ENCODE measurements at regions not wholly inside any gene's neighbourhood (a gene's known extent, or its start where the extent isn't known, plus 50 kb on each side); places are given as distances from the start of the nearest gene placed in this dataset.

GRCh38 chr12:59234391-59234790 lies 314.1 kb upstream of the LRIG3 start:
- no peaks in the 10 kb centered on the region for H3K36me3 ChIP-seq (ENCODE audit: insufficient read depth, low read length)

GRCh38 chr12:59230334-59230733 lies 310.0 kb upstream of the LRIG3 start:
- H3K79me2 ChIP-seq (ENCODE audit: insufficient read depth, low read length), result no peaks in the 10 kb centered on the region
- no peaks in the 10 kb centered on the region for H3K9me2 ChIP-seq (replicated peaks; ENCODE audit: low read depth, low read length)
- no peak overlapping the region for H3K9ac ChIP-seq (ENCODE audit: low read depth, low read length, poor library complexity, severe bottlenecking)
- no peaks in the 10 kb centered on the region for H3K36me3 ChIP-seq (ENCODE audit: insufficient read depth, low read length)
- H3K9me3 ChIP-seq (ENCODE audit: insufficient read depth, low read depth, low read length), result no peaks in the 10 kb centered on the region
- H3F3A ChIP-seq (ENCODE audit: low read depth), result no peaks in the 10 kb centered on the region
- TF ChIP-seq, protein P1, sequence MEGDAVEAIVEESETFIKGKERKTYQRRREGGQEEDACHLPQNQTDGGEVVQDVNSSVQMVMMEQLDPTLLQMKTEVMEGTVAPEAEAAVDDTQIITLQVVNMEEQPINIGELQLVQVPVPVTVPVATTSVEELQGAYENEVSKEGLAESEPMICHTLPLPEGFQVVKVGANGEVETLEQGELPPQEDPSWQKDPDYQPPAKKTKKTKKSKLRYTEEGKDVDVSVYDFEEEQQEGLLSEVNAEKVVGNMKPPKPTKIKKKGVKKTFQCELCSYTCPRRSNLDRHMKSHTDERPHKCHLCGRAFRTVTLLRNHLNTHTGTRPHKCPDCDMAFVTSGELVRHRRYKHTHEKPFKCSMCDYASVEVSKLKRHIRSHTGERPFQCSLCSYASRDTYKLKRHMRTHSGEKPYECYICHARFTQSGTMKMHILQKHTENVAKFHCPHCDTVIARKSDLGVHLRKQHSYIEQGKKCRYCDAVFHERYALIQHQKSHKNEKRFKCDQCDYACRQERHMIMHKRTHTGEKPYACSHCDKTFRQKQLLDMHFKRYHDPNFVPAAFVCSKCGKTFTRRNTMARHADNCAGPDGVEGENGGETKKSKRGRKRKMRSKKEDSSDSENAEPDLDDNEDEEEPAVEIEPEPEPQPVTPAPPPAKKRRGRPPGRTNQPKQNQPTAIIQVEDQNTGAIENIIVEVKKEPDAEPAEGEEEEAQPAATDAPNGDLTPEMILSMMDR (conservative IDR thresholded peaks at IDR 0.05; ENCODE audit: low read length), result no peak
- TF ChIP-seq EZH2phosphoT487 (IDR thresholded peaks at IDR 0.05; ENCODE audit: borderline replicate concordance), result no peak
- H2AFZ ChIP-seq (ENCODE audit: low read length), result no peak overlapping the region
- H3K27me3 ChIP-seq (ENCODE audit: insufficient read depth, low read length, poor library complexity, severe bottlenecking), result no peaks in the 10 kb centered on the region
- no peaks in the 10 kb centered on the region for H4K20me1 ChIP-seq (ENCODE audit: insufficient read depth, low read length, poor library complexity, severe bottlenecking)
- no peaks in the 10 kb centered on the region for H3K4me1 ChIP-seq (ENCODE audit: insufficient read depth, low read length, poor library complexity, severe bottlenecking)
- no peak overlapping the region for H3K4me3 ChIP-seq (ENCODE audit: low read length, poor library complexity, severe bottlenecking)
- no peak overlapping the region for H3K4me2 ChIP-seq (ENCODE audit: low read depth, low read length, poor library complexity, severe bottlenecking)

More at GRCh38 chr12:59234391-59234790, 314.1 kb upstream of the LRIG3 start:
- no peak overlapping the region for H2AFZ ChIP-seq (ENCODE audit: low read length)
- H3K4me2 ChIP-seq (ENCODE audit: low read depth, low read length, poor library complexity, severe bottlenecking), result no peak overlapping the region
- no peaks in the 10 kb centered on the region for H4K20me1 ChIP-seq (ENCODE audit: insufficient read depth, low read length, poor library complexity, severe bottlenecking)
- no peak overlapping the region for H3K9ac ChIP-seq (ENCODE audit: low read depth, low read length, poor library complexity, severe bottlenecking)
- no peaks in the 10 kb centered on the region for H3F3A ChIP-seq (ENCODE audit: low read depth)
- no peaks in the 10 kb centered on the region for H3K27me3 ChIP-seq (ENCODE audit: insufficient read depth, low read length, poor library complexity, severe bottlenecking)
- H3K4me1 ChIP-seq (ENCODE audit: insufficient read depth, low read length, poor library complexity, severe bottlenecking), result no peaks in the 10 kb centered on the region
- no peaks in the 10 kb centered on the region for H3K9me3 ChIP-seq (ENCODE audit: insufficient read depth, low read depth, low read length)
- H3K4me3 ChIP-seq (ENCODE audit: low read length, poor library complexity, severe bottlenecking), result no peak overlapping the region
- no peaks in the 10 kb centered on the region for H3K79me2 ChIP-seq (ENCODE audit: insufficient read depth, low read length)
- TF ChIP-seq, protein P1 (conservative IDR thresholded peaks at IDR 0.05; ENCODE audit: low read length), result no peak
- no peak for TF ChIP-seq EZH2phosphoT487 (IDR thresholded peaks at IDR 0.05; ENCODE audit: borderline replicate concordance)
- no peaks in the 10 kb centered on the region for H3K9me2 ChIP-seq (replicated peaks; ENCODE audit: low read depth, low read length)

GRCh38 chr12:59219148-59219547 lies 298.8 kb upstream of the LRIG3 start:
- H2AFZ ChIP-seq (ENCODE audit: low read length), result no peak overlapping the region
- no peak overlapping the region for H3K4me2 ChIP-seq (ENCODE audit: low read depth, low read length, poor library complexity, severe bottlenecking)
- H3K9me2 ChIP-seq (replicated peaks; ENCODE audit: low read depth, low read length), result no peaks in the 10 kb centered on the region
- H3K9ac ChIP-seq (ENCODE audit: low read depth, low read length, poor library complexity, severe bottlenecking), result no peak overlapping the region
- no peaks in the 10 kb centered on the region for H3K4me1 ChIP-seq (ENCODE audit: insufficient read depth, low read length, poor library complexity, severe bottlenecking)
- no peak overlapping the region for H3K4me3 ChIP-seq (ENCODE audit: low read length, poor library complexity, severe bottlenecking)
- no peaks in the 10 kb centered on the region for H3K36me3 ChIP-seq (ENCODE audit: insufficient read depth, low read length)
- no peaks in the 10 kb centered on the region for H4K20me1 ChIP-seq (ENCODE audit: insufficient read depth, low read length, poor library complexity, severe bottlenecking)
- no peaks in the 10 kb centered on the region for H3K9me3 ChIP-seq (ENCODE audit: insufficient read depth, low read depth, low read length)
- no peaks in the 10 kb centered on the region for H3K79me2 ChIP-seq (ENCODE audit: insufficient read depth, low read length)
- H3F3A ChIP-seq (ENCODE audit: low read depth), result no peaks in the 10 kb centered on the region
- no peaks in the 10 kb centered on the region for H3K27me3 ChIP-seq (ENCODE audit: insufficient read depth, low read length, poor library complexity, severe bottlenecking)
- TF ChIP-seq, protein P1 (conservative IDR thresholded peaks at IDR 0.05; ENCODE audit: low read length), result no peak
- TF ChIP-seq EZH2phosphoT487 (IDR thresholded peaks at IDR 0.05; ENCODE audit: borderline replicate concordance), result no peak
